ENCODE measurements at regions not wholly inside any gene's neighbourhood (a gene's known extent, or its start where the extent isn't known, plus 50 kb on each side); places are given as distances from the start of the nearest gene placed in this dataset.
A peak's percentile ranks its signal among the peaks of the same experiment; 100 is the strongest.
"Not testable (repeated sequence)": the region's sequence is repeated elsewhere in the genome, so short reads cannot be mapped to it uniquely, and the experiment has no call there.

DNA sequence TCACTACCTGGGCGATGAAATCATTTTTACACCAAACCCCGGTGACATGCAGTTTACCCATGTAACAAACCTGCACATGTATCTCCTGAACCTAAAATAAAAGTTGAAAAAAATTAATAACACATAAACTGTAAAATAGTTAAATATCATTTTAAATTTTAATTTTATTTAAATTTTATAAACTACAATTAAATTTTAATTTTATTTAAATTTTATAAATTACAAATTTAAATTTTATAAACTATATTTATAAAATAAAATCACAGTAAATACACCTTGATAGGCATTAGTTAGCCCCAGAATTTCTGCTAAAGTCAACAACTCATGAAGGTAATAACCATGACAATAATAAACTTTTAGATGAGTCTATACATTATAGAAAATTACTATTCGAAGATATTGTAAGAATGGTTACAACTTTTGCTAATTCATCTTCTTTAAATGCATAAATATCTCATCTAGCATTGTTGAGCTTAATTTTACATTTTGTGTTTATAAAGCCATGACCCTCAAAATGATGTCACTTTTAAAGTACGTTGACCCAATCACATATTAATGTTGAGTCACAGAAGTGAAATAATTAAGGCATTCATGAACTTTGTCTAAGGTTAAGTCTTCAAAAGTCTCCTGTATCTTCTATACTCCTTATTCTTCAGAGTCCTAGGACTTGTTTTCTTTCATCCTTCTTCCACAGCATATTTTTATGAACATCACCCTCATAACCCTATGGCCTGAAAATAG is 755.8 kb upstream of the LCORL start:
- DNase-seq (ENCODE audit: missing footprints) = no peak
- ATAC-seq = no peak
- intact Hi-C loops (cut with DNase I) = no loop called here

DNA sequence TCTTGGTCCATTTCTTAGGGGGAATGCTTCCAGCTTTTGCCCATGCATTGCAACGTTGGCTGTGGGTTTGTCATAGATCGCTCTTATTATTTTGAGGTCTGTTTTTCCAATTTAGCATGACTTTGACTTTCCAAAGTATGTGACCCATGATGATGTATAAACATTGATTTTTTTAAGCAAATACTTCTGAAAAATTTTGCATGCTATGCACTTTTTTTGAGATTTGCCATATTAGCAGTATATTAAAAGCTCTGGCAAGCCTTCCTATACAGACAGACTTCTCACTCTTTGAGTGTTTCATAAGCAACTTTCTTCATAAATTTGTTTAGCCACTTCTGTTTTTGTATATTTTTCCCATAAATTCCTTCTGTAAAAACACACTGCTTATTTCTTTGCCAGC is 746.4 kb upstream of the LCORL start:
- intact Hi-C loops (cut with DNase I) = no loop called here
- ATAC-seq = no peak
- DNase-seq (ENCODE audit: missing footprints) = no peak

DNA sequence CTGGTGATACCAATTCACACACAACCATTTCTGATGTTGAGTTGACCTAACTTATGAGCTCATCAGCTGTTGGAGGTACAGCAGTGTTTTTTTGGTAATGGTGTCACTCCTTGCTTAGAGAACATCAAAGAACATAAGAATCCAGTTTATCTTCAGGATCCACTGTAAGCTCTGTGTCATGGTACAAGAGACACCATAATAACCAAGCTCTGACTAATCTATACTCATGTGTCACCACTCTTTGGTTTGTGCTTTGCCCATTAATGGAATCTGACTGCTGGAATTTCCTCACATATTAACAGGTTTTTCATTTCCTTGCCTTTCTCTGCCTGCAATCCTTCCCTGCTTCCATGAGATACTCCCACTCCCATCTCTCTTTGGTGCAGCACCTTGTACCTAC is 735.1 kb upstream of the LCORL start:
- no peak for DNase-seq (ENCODE audit: missing footprints)
- intact Hi-C loops (cut with DNase I) = no loop called here
- no peak for ATAC-seq

DNA sequence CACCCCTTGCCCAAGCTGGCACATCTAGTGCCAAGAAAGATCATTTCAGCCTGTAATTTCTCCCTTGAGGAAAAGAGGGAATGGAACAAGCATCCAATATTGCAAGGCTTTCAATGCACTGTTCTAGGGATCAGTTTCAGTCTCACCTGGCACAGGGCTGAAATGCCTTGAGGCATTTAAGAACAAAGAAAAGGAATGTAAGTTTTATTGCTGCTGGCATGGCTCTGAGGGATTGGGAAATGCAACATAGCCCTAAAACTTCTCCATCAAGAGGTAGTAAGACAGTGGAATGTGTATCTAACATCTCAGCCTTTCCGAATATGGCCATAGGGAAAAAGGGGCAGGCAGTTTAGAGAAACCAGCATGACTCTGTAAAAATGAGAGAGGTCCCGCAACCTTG is 732.6 kb upstream of the LCORL start:
- DNase-seq (ENCODE audit: missing footprints) (no peak), ATAC-seq (no peak)
- intact Hi-C loops (cut with DNase I) = no loop called here

DNA sequence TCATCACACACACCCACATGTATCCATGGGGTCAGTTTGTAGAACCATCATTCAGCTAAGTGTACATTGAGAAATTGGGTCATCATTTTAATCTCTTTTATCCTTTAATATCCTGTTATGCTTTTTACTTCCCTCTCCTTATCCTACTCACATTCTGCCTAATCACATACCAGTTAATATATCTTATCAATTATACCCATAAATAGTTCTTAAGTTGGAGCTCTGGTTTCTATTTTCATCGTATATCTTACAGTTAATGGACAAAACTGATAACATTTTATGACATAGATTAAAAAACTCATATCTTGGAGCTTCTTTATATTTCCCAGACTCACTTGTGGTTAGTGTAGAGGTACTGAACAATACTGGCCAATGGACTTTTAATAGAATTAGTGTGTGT is 729.5 kb upstream of the LCORL start:
- no peak for DNase-seq (ENCODE audit: missing footprints)
- intact Hi-C loops (cut with DNase I) = no loop called here
- ATAC-seq = no peak

DNA sequence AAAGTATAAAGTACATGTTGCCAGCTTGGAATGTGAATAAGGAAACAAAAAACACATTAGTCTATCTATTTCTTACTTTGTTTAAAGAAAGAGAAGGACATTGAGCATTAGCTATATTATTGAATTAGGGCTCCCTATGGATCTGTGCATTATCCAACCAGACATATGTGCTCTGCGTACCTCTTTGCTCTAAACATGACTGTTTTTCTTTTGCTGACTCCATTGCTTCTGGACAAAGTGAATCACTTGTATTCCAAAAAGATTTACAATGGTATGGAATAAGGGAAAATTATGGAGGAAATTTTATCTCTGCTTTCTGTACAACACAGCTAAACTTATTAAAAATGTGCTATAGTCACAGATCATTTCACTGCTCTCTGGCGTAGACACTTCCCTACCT is 727.8 kb upstream of the LCORL start:
- DNase-seq (ENCODE audit: missing footprints) (no peak), ATAC-seq (no peak)
- intact Hi-C loops (cut with DNase I) = no loop called here

DNA sequence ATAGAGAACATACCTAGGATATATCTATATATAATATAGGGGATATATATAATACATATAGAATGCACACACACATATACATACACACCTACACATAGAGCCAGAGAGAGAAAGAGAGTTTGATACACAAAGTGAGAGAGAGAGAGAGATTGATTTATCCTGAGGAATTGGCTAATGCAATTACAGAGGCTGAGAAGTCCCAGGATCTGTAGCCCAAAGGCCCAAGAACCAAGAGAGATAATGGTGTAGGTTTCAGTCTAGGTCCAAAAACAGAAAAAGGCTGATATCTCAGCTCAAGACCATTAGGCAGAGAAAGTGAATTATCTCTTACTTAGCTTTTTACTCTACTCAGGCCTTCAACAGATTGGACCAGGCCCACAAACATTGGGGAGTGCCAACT is 715.0 kb upstream of the LCORL start:
- intact Hi-C loops (cut with DNase I) = no loop called here

DNA sequence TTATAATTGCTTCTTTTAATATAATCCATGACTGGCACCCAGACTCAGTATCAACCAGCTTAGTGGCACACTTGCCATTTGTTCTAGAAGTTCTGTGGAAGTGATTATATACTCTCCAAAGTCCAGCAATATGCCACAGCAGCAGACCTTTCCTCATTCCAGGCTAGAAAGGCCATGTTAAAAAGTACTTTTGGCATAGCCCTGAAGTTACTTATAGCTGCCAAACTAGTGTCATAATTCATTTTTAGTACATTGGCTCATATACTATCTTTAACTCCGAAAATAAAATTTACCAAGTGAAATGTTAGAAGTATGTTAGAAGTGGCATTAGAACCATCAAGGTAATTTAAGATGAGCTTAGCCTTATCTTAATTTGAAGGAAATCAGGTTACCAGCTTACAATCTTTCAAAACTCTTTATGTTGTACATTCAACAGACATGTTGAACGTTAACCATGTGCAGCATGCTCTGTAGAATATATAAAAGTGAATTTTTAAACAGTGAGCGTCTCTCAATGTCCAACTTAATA is 714.2 kb upstream of the LCORL start:
- ATAC-seq = peak; percentile 18
- no peak for DNase-seq (ENCODE audit: missing footprints)
- intact Hi-C loops (cut with DNase I) = no loop called here

More for the DNA sequence above, 715.0 kb upstream of the LCORL start:
- no peak for DNase-seq (ENCODE audit: missing footprints)
- ATAC-seq = no peak

DNA sequence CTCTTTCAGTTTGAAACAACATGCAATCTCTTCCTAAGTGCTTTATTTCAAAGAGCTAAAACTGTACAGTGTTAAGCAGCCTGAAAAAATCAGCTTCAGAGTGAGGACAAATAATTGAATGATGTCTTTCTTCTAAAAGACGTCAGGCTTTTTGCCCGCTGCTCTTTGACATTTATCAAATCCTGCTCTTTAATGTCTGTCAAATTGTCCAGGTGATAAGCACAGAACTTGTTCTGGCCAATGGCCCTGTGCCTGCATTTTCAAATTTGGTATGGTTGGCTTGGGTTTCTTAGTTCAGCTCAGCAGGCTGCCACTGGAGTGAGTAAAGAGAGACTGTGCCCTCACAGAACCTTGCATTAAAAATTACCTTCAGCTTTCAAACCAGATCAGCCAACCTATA is 712.9 kb upstream of the LCORL start:
- intact Hi-C loops (cut with DNase I) = loop anchor here (1.0 kb wide), 1 partner anchor 199 kb away; no protein-coding TSS in a partner anchor
- DNase-seq (ENCODE audit: missing footprints) = no peak
- peak; percentile 85 for ATAC-seq

DNA sequence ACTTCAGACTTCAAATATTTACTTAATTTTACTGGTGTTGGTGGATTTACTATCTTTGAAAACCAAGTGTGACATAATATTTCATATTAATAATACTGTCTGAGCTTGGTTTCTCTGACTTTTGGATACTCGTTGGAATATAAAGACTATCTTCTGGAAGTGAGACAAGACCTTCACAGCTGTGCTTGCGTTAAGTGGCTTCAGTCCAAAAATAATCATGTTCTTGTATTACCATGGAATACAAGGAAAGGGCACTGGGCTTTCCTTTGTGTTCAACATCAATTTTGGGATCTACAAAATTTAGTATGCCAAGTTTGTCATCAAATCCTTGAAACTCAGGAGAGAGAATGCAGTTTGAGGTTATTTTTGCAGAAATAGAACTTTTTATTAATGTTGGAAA is 712.4 kb upstream of the LCORL start:
- ATAC-seq = no peak
- intact Hi-C loops (cut with DNase I) = loop anchor here (1.0 kb wide), 1 partner anchor 199 kb away; no protein-coding TSS in a partner anchor
- no peak for DNase-seq (ENCODE audit: missing footprints)

DNA sequence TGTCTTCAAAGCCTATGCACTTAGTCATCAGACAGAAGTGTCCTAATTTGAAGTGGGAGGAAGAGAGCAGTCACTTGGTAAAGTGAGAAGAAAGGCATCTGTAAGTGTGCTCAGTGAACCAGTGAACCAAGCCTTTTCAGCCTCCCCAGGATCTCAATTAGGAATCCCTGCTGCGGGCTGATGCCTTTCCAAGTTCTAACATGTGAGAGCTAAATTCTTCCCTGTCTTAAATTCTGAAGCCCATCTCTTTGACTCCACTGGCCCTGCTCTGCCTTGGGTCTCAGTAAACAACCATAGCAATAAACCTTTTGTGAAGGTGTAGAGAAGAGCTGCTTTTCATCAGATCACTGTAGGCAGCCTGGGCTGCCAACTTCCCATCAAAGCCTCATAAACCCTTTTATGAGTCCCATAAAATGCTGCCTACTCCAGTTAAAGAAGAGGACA is 701.2 kb upstream of the LCORL start:
- no peak for DNase-seq (ENCODE audit: missing footprints)
- no peak for ATAC-seq
- intact Hi-C loops (cut with DNase I) = no loop called here

DNA sequence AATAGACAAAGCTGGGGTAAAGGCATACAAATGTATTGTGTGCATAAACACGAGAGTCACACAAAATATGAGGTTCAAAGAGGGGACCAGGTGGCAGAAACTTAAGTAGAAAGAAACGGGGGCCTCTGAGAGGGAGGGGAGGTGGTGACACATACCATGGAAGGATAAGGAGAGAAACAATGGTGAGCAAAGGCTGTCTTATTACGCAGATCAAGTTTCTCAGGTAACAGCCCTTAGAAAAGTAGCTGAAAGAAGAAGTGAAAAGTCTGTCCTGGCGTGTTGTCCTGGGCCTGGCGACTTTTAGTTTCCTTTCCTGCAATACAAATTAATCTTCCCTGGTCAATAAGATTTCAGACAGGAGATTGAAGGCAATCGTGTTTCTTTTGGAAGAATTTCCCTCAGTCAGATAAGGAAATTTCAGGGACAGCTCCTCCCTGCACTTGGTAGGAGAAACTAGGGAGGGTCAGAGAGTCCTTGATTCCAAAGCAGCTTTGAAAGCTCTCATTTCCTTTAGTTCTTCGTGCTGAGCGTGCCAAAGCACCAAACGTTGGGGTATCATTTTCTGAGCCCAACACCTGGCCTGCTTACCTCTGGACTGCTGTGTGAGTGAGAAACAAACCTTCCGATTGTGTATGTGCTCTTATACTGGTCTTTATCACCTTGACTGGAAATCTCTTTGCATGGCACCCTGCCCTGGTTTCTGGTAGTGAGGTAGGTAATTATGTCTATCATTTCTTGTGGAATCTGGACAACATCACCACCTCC is 676.7 kb upstream of the LCORL start:
- DNase-seq (ENCODE audit: missing footprints) (no peak), ATAC-seq (no peak)
- intact Hi-C loops (cut with DNase I) = no loop called here

DNA sequence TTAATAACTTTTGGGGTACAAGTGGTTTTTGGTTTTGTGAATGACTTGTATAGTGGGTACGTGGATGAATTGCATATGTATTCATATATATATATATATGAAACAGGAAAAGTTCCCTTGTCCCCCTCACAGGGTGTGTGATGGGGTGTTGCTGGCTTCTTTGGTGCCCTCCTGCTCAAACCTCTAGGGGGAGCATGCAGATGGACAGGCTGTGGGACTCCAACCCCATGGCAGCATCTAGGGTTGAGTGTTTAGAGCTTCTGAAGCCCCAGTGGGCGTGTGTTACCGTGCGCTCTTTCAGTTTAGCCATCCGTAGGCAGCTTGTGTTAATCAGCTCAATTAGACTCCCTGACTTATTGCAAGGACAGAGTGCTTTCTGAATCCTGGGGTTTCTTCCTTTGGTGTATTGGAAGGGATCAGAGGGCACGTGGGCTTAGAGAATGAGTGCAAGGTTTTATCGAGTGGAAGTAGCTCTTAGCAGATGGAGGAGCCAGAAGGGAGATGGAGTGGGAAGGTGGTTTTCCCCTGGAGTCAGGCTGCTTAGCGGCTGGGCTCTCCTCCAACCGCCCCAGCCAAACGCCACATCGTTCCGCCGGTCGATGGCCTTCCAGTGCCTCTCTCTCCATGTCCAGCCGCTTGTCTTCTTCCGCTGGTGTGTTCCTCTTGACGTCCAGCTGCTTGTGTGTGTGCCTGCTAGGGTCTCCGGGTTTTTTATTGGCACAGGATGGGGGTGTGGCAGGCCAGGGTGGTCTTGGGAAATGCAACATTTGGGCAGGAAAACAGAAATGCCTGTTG is 674.4 kb upstream of the LCORL start:
- intact Hi-C loops (cut with DNase I) = no loop called here
- ATAC-seq (no peak), DNase-seq (ENCODE audit: missing footprints) (no peak)

DNA sequence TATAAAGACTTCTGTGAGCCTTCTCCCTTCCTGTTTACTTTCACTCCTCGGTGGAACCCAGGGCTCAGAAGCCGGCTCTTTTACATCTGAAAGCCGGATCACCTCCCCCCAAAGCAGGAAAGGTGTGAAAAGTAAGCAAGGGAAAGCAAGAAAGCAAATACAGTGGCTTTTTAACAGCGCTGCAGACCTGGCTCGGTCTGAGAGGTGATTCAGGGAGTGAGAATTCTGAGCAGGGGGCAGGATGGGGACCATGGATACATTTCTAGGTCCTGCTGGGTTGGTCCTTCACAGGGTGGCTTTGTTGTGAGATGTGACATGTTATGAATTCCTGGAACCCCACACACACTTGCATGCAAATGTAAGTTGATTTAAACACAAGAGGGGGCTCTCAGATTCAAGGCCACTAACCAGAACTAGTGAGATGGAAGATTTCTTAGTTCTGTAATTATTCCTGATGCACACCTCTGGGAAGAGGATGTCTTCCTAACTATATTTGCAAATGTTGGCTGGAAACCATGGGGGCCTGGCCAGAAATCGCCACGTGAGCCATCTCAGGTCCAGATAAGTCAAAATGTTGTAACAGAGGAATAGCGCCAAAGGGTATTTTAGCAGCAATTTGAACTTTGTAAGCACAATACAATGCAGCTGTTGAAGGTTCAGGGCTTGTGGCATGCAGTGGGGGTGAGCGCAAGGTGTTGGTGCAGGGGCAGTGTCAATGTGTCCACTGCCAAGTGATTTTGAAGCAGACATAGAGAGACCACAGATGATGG is 670.1 kb upstream of the LCORL start:
- intact Hi-C loops (cut with DNase I) = loop anchor here (1.0 kb wide), 1 partner anchor 243 kb away; no protein-coding TSS in a partner anchor
- no peak for DNase-seq (ENCODE audit: missing footprints)
- ATAC-seq = peak; percentile 37

DNA sequence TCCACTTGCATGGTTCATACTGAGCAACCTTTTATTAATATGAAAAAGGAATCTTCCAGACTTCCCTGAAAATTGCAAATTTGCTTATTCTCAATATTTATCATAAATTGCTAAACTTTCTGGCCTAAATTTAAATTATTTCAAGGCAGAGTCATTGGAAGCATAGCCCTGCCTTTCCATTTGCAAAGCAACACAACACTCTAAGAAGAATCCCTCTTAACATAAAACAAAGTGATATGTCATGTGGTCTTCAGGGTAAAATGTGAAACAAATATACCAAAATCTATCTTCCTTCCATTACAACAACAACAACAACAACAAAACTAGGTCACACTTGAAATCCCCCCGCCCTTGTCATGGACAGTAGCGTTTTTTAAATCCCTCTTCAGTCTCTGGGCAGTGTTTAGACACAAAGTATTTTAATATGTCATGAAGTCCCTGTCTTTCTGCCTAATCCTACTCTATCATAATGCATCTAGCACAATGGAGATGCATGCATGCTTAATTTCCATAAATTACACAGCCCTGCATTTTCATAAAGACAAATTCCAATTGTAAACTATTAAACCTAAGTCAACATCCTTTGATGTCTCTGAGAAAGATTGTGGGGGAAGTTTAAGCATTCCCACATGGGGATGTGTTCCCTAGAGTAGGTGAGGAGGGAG is 668.9 kb upstream of the LCORL start:
- intact Hi-C loops (cut with DNase I) = no loop called here
- ATAC-seq (no peak), DNase-seq (ENCODE audit: missing footprints) (no peak)

DNA sequence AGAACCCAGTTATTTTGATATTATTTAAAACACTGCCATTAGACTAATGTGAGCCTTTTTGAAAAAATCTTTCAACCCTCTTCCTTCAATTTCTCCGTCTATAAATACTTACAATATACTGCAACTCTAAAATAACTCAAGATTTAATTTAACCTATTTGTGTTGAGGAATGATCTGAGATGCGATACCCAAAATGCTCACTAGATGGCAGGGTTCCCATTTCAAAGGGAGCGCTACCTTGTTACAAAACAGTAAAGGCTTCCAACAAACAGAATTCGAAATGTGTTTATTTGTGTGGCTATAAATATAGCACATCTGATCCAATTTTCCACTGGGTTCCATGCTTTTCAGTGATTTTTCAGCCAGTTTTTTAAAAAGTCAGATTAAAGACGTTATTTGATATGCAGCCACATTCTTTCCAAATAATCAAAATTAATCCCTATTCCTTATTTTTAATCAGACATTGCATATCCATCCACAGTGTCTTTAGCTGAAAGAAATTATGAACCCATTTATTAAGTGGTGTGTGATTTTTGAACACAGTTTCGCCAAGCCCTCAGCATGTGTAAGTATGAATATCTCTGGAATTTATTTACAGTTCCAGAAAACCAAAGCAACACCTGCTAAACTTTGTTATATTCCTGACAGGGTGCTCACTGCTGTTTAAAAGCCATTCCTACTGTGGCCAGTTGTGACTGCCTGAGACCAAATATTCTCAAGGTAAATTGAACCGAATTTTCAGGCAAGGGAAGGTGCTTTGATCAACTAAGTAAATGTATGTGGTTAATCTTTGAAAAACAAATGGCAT is 668.0 kb upstream of the LCORL start:
- DNase-seq (ENCODE audit: missing footprints) (no peak), ATAC-seq (peak; percentile 46)
- intact Hi-C loops (cut with DNase I) = loop anchor here (5.0 to 10.0 kb wide), 2 partner anchors 1558 to 1995 kb away; no protein-coding TSS in a partner anchor

DNA sequence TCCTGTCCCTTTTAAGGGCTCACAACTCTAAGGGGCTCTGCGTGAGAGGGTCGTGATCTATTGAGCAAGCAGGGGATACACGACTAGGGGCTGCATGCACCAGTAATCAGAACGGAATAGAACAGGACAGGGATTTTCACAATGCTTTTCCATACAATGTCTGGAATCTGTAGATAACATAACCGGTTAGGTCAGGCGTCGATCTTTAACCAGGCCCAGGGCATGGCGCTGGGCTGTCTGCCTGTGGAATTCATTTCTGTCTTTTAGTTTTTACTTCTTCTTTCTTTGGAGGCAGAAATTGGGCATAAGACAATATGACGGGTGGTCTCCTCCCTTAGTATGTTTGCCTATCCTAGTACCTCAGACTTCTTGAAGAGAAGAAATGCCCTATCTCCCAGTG is 666.8 kb upstream of the LCORL start:
- DNase-seq (ENCODE audit: missing footprints); ATAC-seq: not testable (repeated sequence)

More for the DNA sequence above, 666.8 kb upstream of the LCORL start:
- intact Hi-C loops (cut with DNase I) = loop anchor here (5.0 to 10.0 kb wide), 2 partner anchors 1559 to 1996 kb away; no protein-coding TSS in a partner anchor
